Thymus (tissue), 11 donors: ENCODE measurements at regions not wholly inside any gene's neighbourhood (a gene's known extent, or its start where the extent isn't known, plus 50 kb on each side); places are given as distances from the start of the nearest gene placed in this dataset.

Source experiments
- DNase-seq, 9 donors: peaks; one replicate each; pipeline ENCODE4 v3.0.0-alpha.2; 2013; ENCODE audit warnings: low spot score in 9 of 9, low read depth in 6 of 9, missing footprints in 1 of 9
- H3K27ac ChIP-seq, 2 donors: one replicate each; pipeline ENCODE4 v1.5.1; 2013; ENCODE audit warnings: control low read depth in 1 of 2, low read depth in 1 of 2, low read length in 1 of 2, mild to moderate bottlenecking in 1 of 2, moderate library complexity in 1 of 2
- H3K27me3 ChIP-seq, 2 donors: one replicate each; pipeline ENCODE4 v1.5.1; 2013; ENCODE audit warnings: low read length in 1 of 2; ENCODE audit not compliant: control insufficient read depth in 2 of 2, insufficient read depth in 1 of 2
- H3K36me3 ChIP-seq, 2 donors: one replicate each; pipeline ENCODE4 v1.5.1; 2013; ENCODE audit warnings: low read length in 1 of 2, mild to moderate bottlenecking in 1 of 2, moderate library complexity in 1 of 2; ENCODE audit not compliant: control insufficient read depth in 2 of 2, insufficient read depth in 2 of 2
- H3K4me1 ChIP-seq, 2 donors: one replicate each; pipeline ENCODE4 v1.5.1; 2013; ENCODE audit warnings: low read length in 2 of 2; ENCODE audit not compliant: control insufficient read depth in 2 of 2, insufficient read depth in 2 of 2
- H3K4me3 ChIP-seq, 2 donors: one replicate each; pipeline ENCODE4 v1.5.1; 2013; ENCODE audit warnings: low read length in 2 of 2, control low read depth in 1 of 2, mild to moderate bottlenecking in 1 of 2
- H3K9me3 ChIP-seq, 2 donors: one replicate each; pipeline ENCODE4 v1.5.1; 2013; ENCODE audit warnings: low read length in 1 of 2, mild to moderate bottlenecking in 1 of 2; ENCODE audit not compliant: control insufficient read depth in 2 of 2, insufficient read depth in 1 of 2
- WGBS: extraction: QIAGEN DNeasy Blood & Tissue Kit; methylation state at CpG from one replicate; pipeline ENCODE4 v1.1.7; 2013; 5-methylcytosine and 5-hydroxymethylcytosine counted together
- donor health status: healthy.

GRCh38 chr13:73860501-73860900 is 273.7 kb downstream of the KLF12 start:
- no peaks in the 10 kb centered on the region for H3K27me3 ChIP-seq
- H3K27ac ChIP-seq: no peak overlapping the region
- H3K4me3 ChIP-seq: no peak overlapping the region
- 95% methylated on average over 6 of the region's 6 CpGs for WGBS
- H3K36me3 ChIP-seq: no peaks in the 10 kb centered on the region
- no peaks in the 10 kb centered on the region for H3K4me1 ChIP-seq
- no peak for DNase-seq
- H3K9me3 ChIP-seq: no peaks in the 10 kb centered on the region

GRCh38 chr13:73859841-73860240 is 274.4 kb downstream of the KLF12 start:
- H3K4me3 ChIP-seq: no peak overlapping the region
- no peak overlapping the region for H3K27ac ChIP-seq
- no peaks in the 10 kb centered on the region for H3K4me1 ChIP-seq
- no peaks in the 10 kb centered on the region for H3K9me3 ChIP-seq
- no peaks in the 10 kb centered on the region for H3K36me3 ChIP-seq
- no peak for DNase-seq
- no peaks in the 10 kb centered on the region for H3K27me3 ChIP-seq
- WGBS: 71% methylated on average over 4 of the region's 4 CpGs

GRCh38 chr13:73857106-73857505 is 277.1 kb downstream of the KLF12 start:
- Histone ChIP-seq H3K27ac (no peak overlapping the region), H3K4me1 (no peaks in the 10 kb centered on the region), H3K27me3 (no peaks in the 10 kb centered on the region), H3K4me3 (no peak overlapping the region), H3K36me3 (no peaks in the 10 kb centered on the region), H3K9me3 (no peaks in the 10 kb centered on the region)
- WGBS: 98% methylated on average over 2 of the region's 2 CpGs
- no peak for DNase-seq

GRCh38 chr13:73851104-73851503 is 283.1 kb downstream of the KLF12 start:
- no peaks in the 10 kb centered on the region for H3K9me3 ChIP-seq
- no peak overlapping the region for H3K27ac ChIP-seq
- no peak for DNase-seq
- H3K36me3 ChIP-seq: peaks cover 0 to under 1% of the 10 kb centered on the region in 2 donors
- no peaks in the 10 kb centered on the region for H3K4me1 ChIP-seq
- no peaks in the 10 kb centered on the region for H3K27me3 ChIP-seq
- H3K4me3 ChIP-seq: no peak overlapping the region
- WGBS: 96% methylated on average over 3 of the region's 3 CpGs

- Histone ChIP-seq H3K9me3 (no peaks in the 10 kb centered on the region), H3K27me3 (no peaks in the 10 kb centered on the region), H3K4me3 (no peak overlapping the region), H3K36me3 (peaks cover 7 to 8% of the 10 kb centered on the region in 2 donors), H3K27ac (no peak overlapping the region), H3K4me1 (no peaks in the 10 kb centered on the region)
- 98% methylated on average over 5 of the region's 5 CpGs for WGBS
- no peak for DNase-seq
These were observed 283.9 kb downstream of the KLF12 start for GRCh38 chr13:73850104-73850873.

- no peaks in the 10 kb centered on the region for H3K9me3 ChIP-seq
- WGBS: 86% methylated on average over 5 of the region's 5 CpGs
- no peak overlapping the region for H3K4me3 ChIP-seq
- H3K36me3 ChIP-seq: peaks cover 7 to 8% of the 10 kb centered on the region in 2 donors
- peak in 2 of 9 donors; percentile 19 to 44 for DNase-seq
- no peaks in the 10 kb centered on the region for H3K27me3 ChIP-seq
- H3K4me1 ChIP-seq: no peaks in the 10 kb centered on the region
- H3K27ac ChIP-seq: no peak overlapping the region
These were observed 284.9 kb downstream of the KLF12 start for GRCh38 chr13:73849292-73849691.

- Histone ChIP-seq H3K27me3 (no peaks in the 10 kb centered on the region), H3K9me3 (no peaks in the 10 kb centered on the region), H3K4me1 (no peaks in the 10 kb centered on the region), H3K4me3 (no peak overlapping the region), H3K36me3 (peaks cover 7 to 11% of the 10 kb centered on the region in 2 donors), H3K27ac (no peak overlapping the region)
- WGBS: 100% methylated on average over 1 of the region's 1 CpG
- no peak for DNase-seq
These were observed 289.2 kb downstream of the KLF12 start for GRCh38 chr13:73844986-73845385.

GRCh38 chr13:73842626-73843025 is 291.6 kb downstream of the KLF12 start:
- H3K36me3 ChIP-seq: peaks cover 7 to 11% of the 10 kb centered on the region in 2 donors
- H3K9me3 ChIP-seq: no peaks in the 10 kb centered on the region
- H3K27ac ChIP-seq: no peak overlapping the region
- H3K4me1 ChIP-seq: no peaks in the 10 kb centered on the region
- H3K4me3 ChIP-seq: no peak overlapping the region
- DNase-seq: no peak
- 97% methylated on average over 4 of the region's 4 CpGs for WGBS
- H3K27me3 ChIP-seq: no peaks in the 10 kb centered on the region

- H3K4me1 ChIP-seq: no peaks in the 10 kb centered on the region
- H3K27me3 ChIP-seq: no peaks in the 10 kb centered on the region
- 99% methylated on average over 5 of the region's 5 CpGs for WGBS
These were observed 292.0 kb downstream of the KLF12 start for GRCh38 chr13:73842184-73842583.

More at GRCh38 chr13:73842184-73842583, 292.0 kb downstream of the KLF12 start:
- H3K36me3 ChIP-seq: peaks cover 7 to 11% of the 10 kb centered on the region in 2 donors
- H3K4me3 ChIP-seq: no peak overlapping the region
- H3K27ac ChIP-seq: no peak overlapping the region
- H3K9me3 ChIP-seq: no peaks in the 10 kb centered on the region
- no peak for DNase-seq
